ENCODE measurements at regions not wholly inside any gene's neighbourhood (a gene's known extent, or its start where the extent isn't known, plus 50 kb on each side); places are given as distances from the start of the nearest gene placed in this dataset.

- TF ChIP-seq TAF1 (IDR thresholded peaks at IDR 0.05; ENCODE audit: borderline replicate concordance, insufficient read depth, low read length) (no peak), REST (IDR thresholded peaks at IDR 0.05; ENCODE audit: insufficient read depth in 1 of 2, low read depth in 2 of 2, low read length in 2 of 2) (no peak), SIN3A (IDR thresholded peaks at IDR 0.05; ENCODE audit: borderline replicate concordance, insufficient read depth, low read length) (no peak), POLR2AphosphoS5 (IDR thresholded peaks at IDR 0.05; ENCODE audit: low read depth, low read length) (no peak)
Observed at GRCh38 chr17:74020522-74020921, 183.0 kb upstream of the RPL38 start.

GRCh38 chr17:74024871-74025531 is 178.5 kb upstream of the RPL38 start:
- TF ChIP-seq TAF1 (IDR thresholded peaks at IDR 0.05; ENCODE audit: borderline replicate concordance, insufficient read depth, low read length) (no peak), FOXP2 (optimal IDR thresholded peaks at IDR 0.05; ENCODE audit: borderline replicate concordance, extremely low read depth, extremely low read length, insufficient read depth) (no peak), SIN3A (IDR thresholded peaks at IDR 0.05; ENCODE audit: borderline replicate concordance, insufficient read depth, low read length) (no peak), POLR2AphosphoS5 (IDR thresholded peaks at IDR 0.05; ENCODE audit: low read depth, low read length) (no peak), REST (IDR thresholded peaks at IDR 0.05; ENCODE audit: insufficient read depth in 1 of 2, low read depth in 2 of 2, low read length in 2 of 2) (no peak)

- no peak for TF ChIP-seq SIN3A (IDR thresholded peaks at IDR 0.05; ENCODE audit: borderline replicate concordance, insufficient read depth, low read length)
- no peak for TF ChIP-seq REST (IDR thresholded peaks at IDR 0.05; ENCODE audit: insufficient read depth in 1 of 2, low read depth in 2 of 2, low read length in 2 of 2)
- no peak for TF ChIP-seq POLR2AphosphoS5 (IDR thresholded peaks at IDR 0.05; ENCODE audit: low read depth, low read length)
- no peak for TF ChIP-seq FOXP2 (optimal IDR thresholded peaks at IDR 0.05; ENCODE audit: borderline replicate concordance, extremely low read depth, extremely low read length, insufficient read depth)
- TF ChIP-seq TAF1 (IDR thresholded peaks at IDR 0.05; ENCODE audit: borderline replicate concordance, insufficient read depth, low read length), result no peak
Observed at GRCh38 chr17:74027444-74027843, 176.0 kb upstream of the RPL38 start.

- TF ChIP-seq POLR2AphosphoS5 (IDR thresholded peaks at IDR 0.05; ENCODE audit: low read depth, low read length) (no peak), REST (IDR thresholded peaks at IDR 0.05; ENCODE audit: insufficient read depth in 1 of 2, low read depth in 2 of 2, low read length in 2 of 2) (no peak), FOXP2 (optimal IDR thresholded peaks at IDR 0.05; ENCODE audit: borderline replicate concordance, extremely low read depth, extremely low read length, insufficient read depth) (no peak), SIN3A (IDR thresholded peaks at IDR 0.05; ENCODE audit: borderline replicate concordance, insufficient read depth, low read length) (no peak), TAF1 (IDR thresholded peaks at IDR 0.05; ENCODE audit: borderline replicate concordance, insufficient read depth, low read length) (no peak)
Observed at GRCh38 chr17:74028354-74029116, 174.9 kb upstream of the RPL38 start.

Data from PFSK-1 (cell line).